PC-9 (cell line): ENCODE measurements at regions not wholly inside any gene's neighbourhood (a gene's known extent, or its start where the extent isn't known, plus 50 kb on each side); places are given as distances from the start of the nearest gene placed in this dataset.

Experiments used
- BruUV-seq: library from RNA; stranded (reverse); fragments of 400-500 nt; replicated peaks from 2 replicates; lab custom pipeline; 2021; lab: Mats Ljungman, UMichigan
- CTCF ChIA-PET: fragments of 300-600 bp; sonication (Branson Sonifier 250); formaldehyde crosslinking; loops from one replicate; lab custom pipeline; 2022; ENCODE audit warnings: antibody characterized with exemption; lab: Charles Lee
- POLR2A ChIA-PET: fragments of 300-600 bp; sonication (Branson Sonifier 250); formaldehyde crosslinking; loops from one replicate; lab custom pipeline; 2022; ENCODE audit warnings: antibody characterized with exemption; ENCODE audit not compliant: unreplicated experiment; lab: Charles Lee
- DNase-seq, 2 experiments: peaks; one replicate each; pipeline versions ENCODE4 v3.0.0 to v3.0.0-alpha.2; 2015 to 2022; ENCODE audit warnings: mixed read lengths in 1 of 2
- H2AFZ ChIP-seq: fragments of 200-600 bp; sonication (generic); 2 replicates; pipeline ENCODE4 v1.8.1; 2017; ENCODE audit warnings: antibody characterized with exemption
- H3F3A ChIP-seq: fragments of 200-600 bp; sonication (generic); 2 replicates; pipeline ENCODE4 v1.8.1; 2017; ENCODE audit warnings: antibody characterized with exemption, mild to moderate bottlenecking, low read depth; ENCODE audit not compliant: insufficient read depth
- H3K27ac ChIP-seq: fragments of 200-600 bp; sonication (generic); 2 replicates; pipeline ENCODE4 v1.6.1; 2016; ENCODE audit warnings: mixed run types
- H3K27me3 ChIP-seq: fragments of 200-600 bp; sonication (generic); 2 replicates; pipeline ENCODE4 v1.6.1; 2016; ENCODE audit warnings: low read depth, mixed run types; ENCODE audit not compliant: insufficient read depth
- H3K36me3 ChIP-seq: fragments of 200-600 bp; sonication (generic); 2 replicates; pipeline ENCODE4 v1.6.1; 2016; ENCODE audit warnings: low read depth, mixed run types
- H3K4me1 ChIP-seq: fragments of 200-600 bp; sonication (generic); replicated peaks from 2 replicates; pipeline ENCODE4 v1.6.1; 2016; ENCODE audit warnings: mixed run types; ENCODE audit not compliant: insufficient read depth
- H3K4me2 ChIP-seq: fragments of 200-600 bp; sonication (generic); 2 replicates; pipeline ENCODE4 v1.6.1; 2017; ENCODE audit warnings: mixed run types
- H3K4me3 ChIP-seq: fragments of 200-600 bp; sonication (generic); 2 replicates; pipeline ENCODE4 v1.6.1; 2016; ENCODE audit warnings: mixed run types
- H3K79me2 ChIP-seq: fragments of 200-600 bp; sonication (generic); 2 replicates; pipeline ENCODE4 v1.6.1; 2017; ENCODE audit warnings: low read depth, mixed run types
- H3K9me2 ChIP-seq: fragments of 200-600 bp; sonication (generic); 2 replicates; pipeline ENCODE4 v1.8.1; 2017; ENCODE audit warnings: mild to moderate bottlenecking; ENCODE audit not compliant: insufficient read depth
- H3K9me3 ChIP-seq: fragments of 200-600 bp; sonication (generic); 2 replicates; pipeline ENCODE4 v1.8.1; 2016; ENCODE audit warnings: low read depth; ENCODE audit not compliant: insufficient read depth
- H4K20me1 ChIP-seq: fragments of 200-600 bp; sonication (generic); 2 replicates; pipeline ENCODE4 v1.8.1; 2017; ENCODE audit not compliant: insufficient read depth
- CTCF ChIP-seq: fragments of 200-600 bp; sonication (generic); conservative IDR thresholded peaks from 2 replicates; pipeline ENCODE4 v1.6.1; 2017; ENCODE audit warnings: mixed run types, antibody characterized with exemption, mild to moderate bottlenecking, moderate library complexity
- EZH2 ChIP-seq: fragments of 200-600 bp; sonication (generic); IDR thresholded peaks from 2 replicates; pipeline ENCODE4 v1.8.0; 2017; ENCODE audit warnings: antibody characterized with exemption, low read depth
- intact Hi-C: fragments of 100-400 bp; cut with micrococcal nuclease; formaldehyde crosslinking; loops from one replicate; pipeline ENCODE4 v1.10.0; 2022; ENCODE audit not compliant: unreplicated experiment

- Histone ChIP-seq H4K20me1 (no peaks in the 10 kb centered on the region), H3K4me1 (peaks cover 7% of the 10 kb centered on the region; the same call in 1 of the 2 replicates), H3K4me3 (no peak overlapping the region), H2AFZ (no peak overlapping the region), H3K27ac (no peak overlapping the region), H3K9me3 (peaks cover 7% of the 10 kb centered on the region), H3K79me2 (no peaks in the 10 kb centered on the region), H3K9me2 (no peaks in the 10 kb centered on the region; the same call in 1 of the 2 replicates), H3K27me3 (no peaks in the 10 kb centered on the region), H3F3A (0 out of 2 replicates have a peak, but pooled peaks cover 10% of the 10 kb centered on the region), H3K36me3 (no peaks in the 10 kb centered on the region), H3K4me2 (no peak overlapping the region)
- ChIA-PET CTCF (interaction anchor here (0.6 kb wide), 1 partner anchor 93 kb away, joined by 3 read pairs; no protein-coding TSS in a partner anchor), POLR2A (no interaction called here)
- no peak for TF ChIP-seq EZH2
- no peak for TF ChIP-seq CTCF
- BruUV-seq = no TSS peak
- DNase-seq = no peak
- intact Hi-C loops = no loop called here
These were observed 90.7 kb upstream of the HES1 start for GRCh38 chr3:194045289-194045688.

GRCh38 chr3:194045919-194046318, 90.0 kb upstream of the HES1 start:
- DNase-seq = no peak
- no peaks in the 10 kb centered on the region; the same call in 1 of the 2 replicates for H3K9me2 ChIP-seq
- peaks cover 7% of the 10 kb centered on the region; the same call in 1 of the 2 replicates for H3K4me1 ChIP-seq
- ChIA-PET POLR2A (no interaction called here), CTCF (interaction anchor here (0.6 kb wide), 1 partner anchor 94 kb away, joined by 3 read pairs; no protein-coding TSS in a partner anchor)
- no peaks in the 10 kb centered on the region for H3K79me2 ChIP-seq
- no peaks in the 10 kb centered on the region for H4K20me1 ChIP-seq
- no peak overlapping the region for H3K4me3 ChIP-seq
- TF ChIP-seq EZH2 (no peak), CTCF (no peak)
- H3K36me3 ChIP-seq = no peaks in the 10 kb centered on the region
- H2AFZ ChIP-seq = no peak overlapping the region
- no peaks in the 10 kb centered on the region for H3K27me3 ChIP-seq
- no peak overlapping the region for H3K27ac ChIP-seq
- peaks cover 13% of the 10 kb centered on the region for H3K9me3 ChIP-seq
- intact Hi-C loops = no loop called here
- BruUV-seq = no TSS peak
- 0 out of 2 replicates have a peak, but pooled peaks cover 10% of the 10 kb centered on the region for H3F3A ChIP-seq
- H3K4me2 ChIP-seq = no peak overlapping the region

GRCh38 chr3:194046531-194046930, 89.4 kb upstream of the HES1 start:
- POLR2A ChIA-PET = interaction anchor here (0.6 kb wide), 1 partner anchor 95 kb away, joined by 5 read pairs; no protein-coding TSS in a partner anchor
- CTCF ChIA-PET = no interaction called here
- intact Hi-C loops = no loop called here
- H3K36me3 ChIP-seq = no peaks in the 10 kb centered on the region
- no peak overlapping the region for H3K4me3 ChIP-seq
- no peak for DNase-seq
- H4K20me1 ChIP-seq = no peaks in the 10 kb centered on the region
- TF ChIP-seq CTCF (no peak), EZH2 (no peak)
- peaks cover 19% of the 10 kb centered on the region for H3K9me3 ChIP-seq
- H2AFZ ChIP-seq = no peak overlapping the region
- no peak overlapping the region for H3K4me2 ChIP-seq
- no TSS peak for BruUV-seq
- no peak overlapping the region for H3K27ac ChIP-seq
- no peaks in the 10 kb centered on the region for H3K79me2 ChIP-seq
- peaks cover 7% of the 10 kb centered on the region; the same call in 1 of the 2 replicates for H3K4me1 ChIP-seq
- H3F3A ChIP-seq = 0 out of 2 replicates have a peak, but pooled peaks cover 10% of the 10 kb centered on the region
- H3K27me3 ChIP-seq = no peaks in the 10 kb centered on the region
- no peaks in the 10 kb centered on the region; the same call in 1 of the 2 replicates for H3K9me2 ChIP-seq
